ENCODE measurements at regions not wholly inside any gene's neighbourhood (a gene's known extent, or its start where the extent isn't known, plus 50 kb on each side); places are given as distances from the start of the nearest gene placed in this dataset.

- Histone ChIP-seq H3K9me3 (ENCODE audit: low read depth) (no peaks in the 10 kb centered on the region), H3K4me1 (ENCODE audit: low read depth) (no peaks in the 10 kb centered on the region), H3K36me3 (no peaks in the 10 kb centered on the region), H3K27ac (no peak overlapping the region), H3K4me3 (no peak overlapping the region), H3K27me3 (no peaks in the 10 kb centered on the region)
- DNase-seq (ENCODE audit: low read depth in 1 of 2, low spot score in 1 of 2) = no peak
- TF ChIP-seq CTCF (IDR thresholded peaks at IDR 0.05; ENCODE audit: low read depth, low read length) = no peak
Measured at GRCh38 chr3:21188459-21188858, 562.6 kb downstream of the ZNF385D start.

GRCh38 chr3:21185816-21186314 lies 565.1 kb downstream of the ZNF385D start:
- no peaks in the 10 kb centered on the region for H3K4me1 ChIP-seq (ENCODE audit: low read depth)
- no peaks in the 10 kb centered on the region for H3K27me3 ChIP-seq
- TF ChIP-seq CTCF (IDR thresholded peaks at IDR 0.05; ENCODE audit: low read depth, low read length) = no peak
- no peaks in the 10 kb centered on the region for H3K9me3 ChIP-seq (ENCODE audit: low read depth)
- no peaks in the 10 kb centered on the region for H3K36me3 ChIP-seq
- DNase-seq (ENCODE audit: low read depth in 1 of 2, low spot score in 1 of 2) = no peak
- no peak overlapping the region for H3K4me3 ChIP-seq
- no peak overlapping the region for H3K27ac ChIP-seq

- no peaks in the 10 kb centered on the region for H3K36me3 ChIP-seq
- no peaks in the 10 kb centered on the region for H3K27me3 ChIP-seq
- H3K27ac ChIP-seq = no peak overlapping the region
- no peaks in the 10 kb centered on the region for H3K4me1 ChIP-seq (ENCODE audit: low read depth)
- no peak for TF ChIP-seq CTCF (IDR thresholded peaks at IDR 0.05; ENCODE audit: low read depth, low read length)
- H3K4me3 ChIP-seq = no peak overlapping the region
- peak in 1 of 2 donors; percentile 35 for DNase-seq (ENCODE audit: low read depth in 1 of 2, low spot score in 1 of 2)
- H3K9me3 ChIP-seq (ENCODE audit: low read depth) = no peaks in the 10 kb centered on the region
Measured at GRCh38 chr3:21174461-21174860, 576.5 kb downstream of the ZNF385D start.

- peak; percentile 33 to 37 for DNase-seq (ENCODE audit: low read depth in 1 of 2, low spot score in 1 of 2)
- no peak overlapping the region for H3K27ac ChIP-seq
- H3K4me3 ChIP-seq = no peak overlapping the region
- no peaks in the 10 kb centered on the region for H3K27me3 ChIP-seq
- TF ChIP-seq CTCF (IDR thresholded peaks at IDR 0.05; ENCODE audit: low read depth, low read length) = peak; percentile 61
- no peaks in the 10 kb centered on the region for H3K9me3 ChIP-seq (ENCODE audit: low read depth)
- no peaks in the 10 kb centered on the region for H3K36me3 ChIP-seq
- no peaks in the 10 kb centered on the region for H3K4me1 ChIP-seq (ENCODE audit: low read depth)
Measured at GRCh38 chr3:21170964-21171363, 580.0 kb downstream of the ZNF385D start.

GRCh38 chr3:21169948-21170347 lies 581.1 kb downstream of the ZNF385D start:
- Histone ChIP-seq H3K27ac (no peak overlapping the region), H3K4me3 (no peak overlapping the region), H3K36me3 (no peaks in the 10 kb centered on the region), H3K27me3 (no peaks in the 10 kb centered on the region), H3K9me3 (ENCODE audit: low read depth) (no peaks in the 10 kb centered on the region), H3K4me1 (ENCODE audit: low read depth) (no peaks in the 10 kb centered on the region)
- TF ChIP-seq CTCF (IDR thresholded peaks at IDR 0.05; ENCODE audit: low read depth, low read length) = no peak
- no peak for DNase-seq (ENCODE audit: low read depth in 1 of 2, low spot score in 1 of 2)

- H3K4me1 ChIP-seq (ENCODE audit: low read depth) = no peaks in the 10 kb centered on the region
- DNase-seq (ENCODE audit: low read depth in 1 of 2, low spot score in 1 of 2) = no peak
- no peak overlapping the region for H3K4me3 ChIP-seq
- no peaks in the 10 kb centered on the region for H3K36me3 ChIP-seq
- H3K27me3 ChIP-seq = no peaks in the 10 kb centered on the region
- H3K9me3 ChIP-seq (ENCODE audit: low read depth) = no peaks in the 10 kb centered on the region
- no peak for TF ChIP-seq CTCF (IDR thresholded peaks at IDR 0.05; ENCODE audit: low read depth, low read length)
- H3K27ac ChIP-seq = no peak overlapping the region
Measured at GRCh38 chr3:21168471-21168870, 582.5 kb downstream of the ZNF385D start.
